ENCODE measurements at regions not wholly inside any gene's neighbourhood (a gene's known extent, or its start where the extent isn't known, plus 50 kb on each side); places are given as distances from the start of the nearest gene placed in this dataset.

DNA sequence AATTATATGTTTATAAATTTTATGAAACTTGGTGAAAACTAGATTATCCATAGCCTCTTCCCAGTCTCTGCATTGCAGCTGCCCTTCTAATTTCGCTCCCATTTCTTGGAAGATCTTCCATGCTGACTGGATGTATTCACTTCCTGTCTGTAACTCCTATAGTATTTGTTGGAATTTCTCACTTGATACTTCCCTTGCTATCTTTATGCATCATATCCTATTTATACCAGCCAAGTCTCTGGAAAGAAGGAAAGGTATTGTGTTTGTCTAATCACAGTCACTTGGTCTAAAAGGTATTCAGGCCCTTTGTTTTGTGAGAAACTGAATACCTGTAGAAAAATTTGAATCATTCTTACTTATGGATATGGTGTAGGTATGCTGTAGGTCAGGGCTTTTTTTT is 870.9 kb upstream of the FRG1 start:
- Histone ChIP-seq H3K9me3 (ENCODE audit: control insufficient read depth, insufficient read depth, low read length) (no peaks in the 10 kb centered on the region), H3K14ac (replicated peaks; ENCODE audit: low read depth, low read length) (no peak overlapping the region), H3K79me1 (ENCODE audit: low read depth in 1 of 2, low read length in 2 of 2) (no peaks in the 10 kb centered on the region), H3K4me1 (ENCODE audit: control insufficient read depth, insufficient read depth, low read length) (peaks cover 4% of the 10 kb centered on the region; the same call in 1 of the 2 replicates), H4K8ac (ENCODE audit: low read depth in 2 of 2, low read length in 2 of 2) (0 out of 4 replicates have a peak overlapping the region, but pooled peaks of 1 of the 2 experiments have one; percentile 5), H4K91ac (ENCODE audit: insufficient read depth, low read depth, low read length) (no peak overlapping the region), H2BK20ac (ENCODE audit: low read depth, low read length) (no peak overlapping the region), H3K27me3 (ENCODE audit: control insufficient read depth, insufficient read depth, low read length) (no peaks in the 10 kb centered on the region), H3K9ac (ENCODE audit: low read depth, low read length) (no peak overlapping the region), H2BK120ac (ENCODE audit: low read depth, low read length) (no peak overlapping the region), H2BK15ac (ENCODE audit: low read depth, low read length) (no peak overlapping the region), H2BK5ac (ENCODE audit: low read depth, low read length, poor library complexity, severe bottlenecking) (no peak overlapping the region), H4K5ac (ENCODE audit: low read depth, low read length) (no peak overlapping the region), H4K20me1 (ENCODE audit: insufficient read depth, low read length) (no peaks in the 10 kb centered on the region), H2AK9ac (replicated peaks; ENCODE audit: low read depth, low read length, poor library complexity) (no peak overlapping the region), H3K9me1 (ENCODE audit: insufficient read depth, low read length) (no peaks in the 10 kb centered on the region), H3K4me3 (ENCODE audit: insufficient read depth, low read depth, low read length) (no peak overlapping the region), H3K27ac (ENCODE audit: insufficient read depth, low read length) (no peak overlapping the region), H2AK5ac (ENCODE audit: low read depth, low read length) (no peak overlapping the region), H3K56ac (ENCODE audit: extremely low read depth, insufficient read depth, low read length) (no peak overlapping the region), H3K23ac (ENCODE audit: low read depth, low read length) (no peak overlapping the region), H3K18ac (ENCODE audit: low read depth, low read length) (no peak overlapping the region), H3K36me3 (ENCODE audit: control insufficient read depth, insufficient read depth, low read length) (no peaks in the 10 kb centered on the region), H3K4me2 (ENCODE audit: low read depth, low read length) (no peak overlapping the region), H3K4ac (ENCODE audit: low read depth, low read length) (no peak overlapping the region), H2AFZ (replicated peaks; ENCODE audit: low read length, poor library complexity) (no peak overlapping the region)
- no peak for ATAC-seq (ENCODE audit: low read depth)
- WGBS, 2 experiments (ENCODE audit: extremely low coverage in 2 of 2, insufficient read length in 1 of 2), result no CpG with 5 or more reads among the region's 1 CpG
- DNase-seq, result peak; percentile 49
- intact Hi-C loops (cut with micrococcal nuclease), result no loop called here
- dilution Hi-C loops (cut with HindIII; ENCODE audit: low sequenced_read_pairs, unreplicated experiment), result no loop called here
- no TSS peak for BruUV-seq (replicated peaks)
- TF ChIP-seq RAD21 (IDR thresholded peaks at IDR 0.05; ENCODE audit: low read length) (no peak), MXI1 (IDR thresholded peaks at IDR 0.05; ENCODE audit: borderline replicate concordance, low read depth, low read length) (no peak), BHLHE40 (IDR thresholded peaks at IDR 0.05; ENCODE audit: low read depth, low read length) (no peak), FOS (IDR thresholded peaks at IDR 0.05; ENCODE audit: low read depth, low read length) (no peak), MAFK (IDR thresholded peaks at IDR 0.05; ENCODE audit: low read depth, low read length) (no peak), CHD1 (IDR thresholded peaks at IDR 0.05; ENCODE audit: low read depth, low read length) (no peak), RCOR1 (IDR thresholded peaks at IDR 0.05; ENCODE audit: insufficient replicate concordance, low read length) (no peak), CEBPB (IDR thresholded peaks at IDR 0.05; ENCODE audit: low read depth, low read length) (no peak), NFE2L2 (IDR thresholded peaks at IDR 0.05; ENCODE audit: low read depth, low read length) (no peak), MAZ (IDR thresholded peaks at IDR 0.05; ENCODE audit: borderline replicate concordance, low read depth, low read length) (no peak), RFX5 (IDR thresholded peaks at IDR 0.05; ENCODE audit: low read depth, low read length) (no peak), POLR2A (IDR thresholded peaks at IDR 0.05; ENCODE audit: low read depth, low read length) (no peak)
- TF ChIP-seq, protein P1, sequence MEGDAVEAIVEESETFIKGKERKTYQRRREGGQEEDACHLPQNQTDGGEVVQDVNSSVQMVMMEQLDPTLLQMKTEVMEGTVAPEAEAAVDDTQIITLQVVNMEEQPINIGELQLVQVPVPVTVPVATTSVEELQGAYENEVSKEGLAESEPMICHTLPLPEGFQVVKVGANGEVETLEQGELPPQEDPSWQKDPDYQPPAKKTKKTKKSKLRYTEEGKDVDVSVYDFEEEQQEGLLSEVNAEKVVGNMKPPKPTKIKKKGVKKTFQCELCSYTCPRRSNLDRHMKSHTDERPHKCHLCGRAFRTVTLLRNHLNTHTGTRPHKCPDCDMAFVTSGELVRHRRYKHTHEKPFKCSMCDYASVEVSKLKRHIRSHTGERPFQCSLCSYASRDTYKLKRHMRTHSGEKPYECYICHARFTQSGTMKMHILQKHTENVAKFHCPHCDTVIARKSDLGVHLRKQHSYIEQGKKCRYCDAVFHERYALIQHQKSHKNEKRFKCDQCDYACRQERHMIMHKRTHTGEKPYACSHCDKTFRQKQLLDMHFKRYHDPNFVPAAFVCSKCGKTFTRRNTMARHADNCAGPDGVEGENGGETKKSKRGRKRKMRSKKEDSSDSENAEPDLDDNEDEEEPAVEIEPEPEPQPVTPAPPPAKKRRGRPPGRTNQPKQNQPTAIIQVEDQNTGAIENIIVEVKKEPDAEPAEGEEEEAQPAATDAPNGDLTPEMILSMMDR (conservative IDR thresholded peaks at IDR 0.05; ENCODE audit: low read depth, low read length), result no peak
- TF ChIP-seq, protein P2, sequence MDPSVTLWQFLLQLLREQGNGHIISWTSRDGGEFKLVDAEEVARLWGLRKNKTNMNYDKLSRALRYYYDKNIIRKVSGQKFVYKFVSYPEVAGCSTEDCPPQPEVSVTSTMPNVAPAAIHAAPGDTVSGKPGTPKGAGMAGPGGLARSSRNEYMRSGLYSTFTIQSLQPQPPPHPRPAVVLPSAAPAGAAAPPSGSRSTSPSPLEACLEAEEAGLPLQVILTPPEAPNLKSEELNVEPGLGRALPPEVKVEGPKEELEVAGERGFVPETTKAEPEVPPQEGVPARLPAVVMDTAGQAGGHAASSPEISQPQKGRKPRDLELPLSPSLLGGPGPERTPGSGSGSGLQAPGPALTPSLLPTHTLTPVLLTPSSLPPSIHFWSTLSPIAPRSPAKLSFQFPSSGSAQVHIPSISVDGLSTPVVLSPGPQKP (IDR thresholded peaks at IDR 0.05; ENCODE audit: borderline replicate concordance, low read depth, low read length), result no peak
- POLR2A ChIA-PET (ENCODE audit: unreplicated experiment), result no interaction called here
- CTCF ChIA-PET, result no interaction called here
- in situ Hi-C loops (cut with MboI; ENCODE audit: low sequenced_read_pairs), result no loop called here

All from IMR-90 (cell line).